Adrenal gland (tissue), 5 donors: ENCODE measurements at regions not wholly inside any gene's neighbourhood (a gene's known extent, or its start where the extent isn't known, plus 50 kb on each side); places are given as distances from the start of the nearest gene placed in this dataset.

Experiments used
- POLR2A ChIP-seq, 2 donors: fragments of 450-650 bp; IDR thresholded peaks; one replicate each; pipeline ENCODE4 v1.6.1; 2017; ENCODE audit warnings: antibody characterized with exemption in 2 of 2, mild to moderate bottlenecking in 2 of 2, moderate library complexity in 1 of 2
- TF ChIP-seq, protein P1 (sequence below), 6 experiments: fragments of 450-650 bp in 4 of 6; fragments of 200-600 bp in 2 of 6; sonication (generic) in 1 of 6; IDR thresholded peaks; 1 replicate in 5 of 6; 2 replicates in 1 of 6; pipeline versions ENCODE4 v1.5.1 to v1.8.0; 2016 to 2021; ENCODE audit warnings: antibody characterized with exemption in 6 of 6, mild to moderate bottlenecking in 2 of 6, moderate library complexity in 1 of 6
- donor health status: DM: no; HTN: no; CAD: no.

DNA sequence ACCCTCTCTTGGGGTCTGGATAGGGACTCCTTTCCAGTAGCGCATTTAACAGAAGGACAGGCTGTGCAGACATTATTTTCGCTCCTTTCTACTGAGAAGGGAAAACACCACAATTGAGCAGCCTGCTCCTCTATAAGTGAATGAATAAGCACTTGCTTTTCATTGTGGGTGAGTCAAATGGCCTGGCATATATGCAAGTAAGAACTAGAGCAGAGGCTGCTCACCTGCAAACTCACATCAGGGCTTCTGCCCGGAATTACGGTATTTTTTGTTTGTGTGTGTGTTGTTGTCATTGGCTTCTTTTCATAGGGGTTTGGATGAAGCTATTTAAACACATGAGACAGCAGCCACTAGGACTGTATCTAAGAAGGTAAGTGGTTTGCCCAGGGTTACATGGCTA is 200.1 kb upstream of the CAMK1G start:
- TF ChIP-seq, protein P1, sequence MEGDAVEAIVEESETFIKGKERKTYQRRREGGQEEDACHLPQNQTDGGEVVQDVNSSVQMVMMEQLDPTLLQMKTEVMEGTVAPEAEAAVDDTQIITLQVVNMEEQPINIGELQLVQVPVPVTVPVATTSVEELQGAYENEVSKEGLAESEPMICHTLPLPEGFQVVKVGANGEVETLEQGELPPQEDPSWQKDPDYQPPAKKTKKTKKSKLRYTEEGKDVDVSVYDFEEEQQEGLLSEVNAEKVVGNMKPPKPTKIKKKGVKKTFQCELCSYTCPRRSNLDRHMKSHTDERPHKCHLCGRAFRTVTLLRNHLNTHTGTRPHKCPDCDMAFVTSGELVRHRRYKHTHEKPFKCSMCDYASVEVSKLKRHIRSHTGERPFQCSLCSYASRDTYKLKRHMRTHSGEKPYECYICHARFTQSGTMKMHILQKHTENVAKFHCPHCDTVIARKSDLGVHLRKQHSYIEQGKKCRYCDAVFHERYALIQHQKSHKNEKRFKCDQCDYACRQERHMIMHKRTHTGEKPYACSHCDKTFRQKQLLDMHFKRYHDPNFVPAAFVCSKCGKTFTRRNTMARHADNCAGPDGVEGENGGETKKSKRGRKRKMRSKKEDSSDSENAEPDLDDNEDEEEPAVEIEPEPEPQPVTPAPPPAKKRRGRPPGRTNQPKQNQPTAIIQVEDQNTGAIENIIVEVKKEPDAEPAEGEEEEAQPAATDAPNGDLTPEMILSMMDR (IDR thresholded peaks at IDR 0.05): no peak
- TF ChIP-seq POLR2A (IDR thresholded peaks at IDR 0.05): no peak
